ENCODE measurements at regions not wholly inside any gene's neighbourhood (a gene's known extent, or its start where the extent isn't known, plus 50 kb on each side); places are given as distances from the start of the nearest gene placed in this dataset.

GRCh38 chr16:25546791-25547190 is 145.0 kb upstream of the HS3ST4 start:
- TF ChIP-seq, protein P1, sequence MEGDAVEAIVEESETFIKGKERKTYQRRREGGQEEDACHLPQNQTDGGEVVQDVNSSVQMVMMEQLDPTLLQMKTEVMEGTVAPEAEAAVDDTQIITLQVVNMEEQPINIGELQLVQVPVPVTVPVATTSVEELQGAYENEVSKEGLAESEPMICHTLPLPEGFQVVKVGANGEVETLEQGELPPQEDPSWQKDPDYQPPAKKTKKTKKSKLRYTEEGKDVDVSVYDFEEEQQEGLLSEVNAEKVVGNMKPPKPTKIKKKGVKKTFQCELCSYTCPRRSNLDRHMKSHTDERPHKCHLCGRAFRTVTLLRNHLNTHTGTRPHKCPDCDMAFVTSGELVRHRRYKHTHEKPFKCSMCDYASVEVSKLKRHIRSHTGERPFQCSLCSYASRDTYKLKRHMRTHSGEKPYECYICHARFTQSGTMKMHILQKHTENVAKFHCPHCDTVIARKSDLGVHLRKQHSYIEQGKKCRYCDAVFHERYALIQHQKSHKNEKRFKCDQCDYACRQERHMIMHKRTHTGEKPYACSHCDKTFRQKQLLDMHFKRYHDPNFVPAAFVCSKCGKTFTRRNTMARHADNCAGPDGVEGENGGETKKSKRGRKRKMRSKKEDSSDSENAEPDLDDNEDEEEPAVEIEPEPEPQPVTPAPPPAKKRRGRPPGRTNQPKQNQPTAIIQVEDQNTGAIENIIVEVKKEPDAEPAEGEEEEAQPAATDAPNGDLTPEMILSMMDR (IDR thresholded peaks at IDR 0.05): no peak
- TF ChIP-seq EZH2 (IDR thresholded peaks at IDR 0.05; ENCODE audit: borderline replicate concordance, insufficient read depth, low read depth, low read length, poor library complexity, severe bottlenecking): no peak
